A673 (cell line): ENCODE measurements at regions not wholly inside any gene's neighbourhood (a gene's known extent, or its start where the extent isn't known, plus 50 kb on each side); places are given as distances from the start of the nearest gene placed in this dataset.
A peak's percentile ranks its signal among the peaks of the same experiment; 100 is the strongest.

Experiments used
- BruUV-seq: library from RNA; stranded (reverse); fragments of 400-500 nt; replicated peaks from 2 replicates; lab custom pipeline; 2021; lab: Mats Ljungman, UMichigan
- CTCF ChIA-PET: fragments of 300-600 bp; sonication (Branson Sonifier 250); formaldehyde crosslinking; loops from one replicate; lab custom pipeline; 2022; ENCODE audit warnings: antibody characterized with exemption; lab: Charles Lee
- POLR2A ChIA-PET: fragments of 300-600 bp; sonication (Branson Sonifier 250); formaldehyde crosslinking; loops from one replicate; lab custom pipeline; 2022; ENCODE audit warnings: antibody characterized with exemption; ENCODE audit not compliant: low non-redundant PET; lab: Charles Lee
- DNase-seq: peaks from one replicate; pipeline ENCODE4 v3.0.0-alpha.2; 2015; ENCODE audit warnings: low spot score
- H3K27ac ChIP-seq: fragments of 200-600 bp; sonication (generic); 2 replicates; pipeline ENCODE4 v1.5.1; 2016; ENCODE audit warnings: mixed run types, low read depth, mild to moderate bottlenecking, mixed read lengths, antibody characterized with exemption, low read length; ENCODE audit not compliant: poor library complexity, severe bottlenecking
- H3K27me3 ChIP-seq: fragments of 200-600 bp; sonication (generic); replicated peaks from 2 replicates; pipeline ENCODE4 v1.6.1; 2017; ENCODE audit warnings: mixed run types, low read depth, mild to moderate bottlenecking, mixed read lengths, antibody characterized with exemption, low read length; ENCODE audit not compliant: insufficient read depth, poor library complexity
- H3K36me3 ChIP-seq: fragments of 200-600 bp; sonication (generic); 2 replicates; pipeline ENCODE4 v1.6.1; 2016; ENCODE audit warnings: mixed run types, mild to moderate bottlenecking, mixed read lengths, antibody characterized with exemption, low read length; ENCODE audit not compliant: insufficient read depth, poor library complexity, severe bottlenecking
- H3K4me1 ChIP-seq: fragments of 200-600 bp; sonication (generic); 2 replicates; pipeline ENCODE4 v1.6.1; 2017; ENCODE audit warnings: mixed run types, mild to moderate bottlenecking, mixed read lengths, antibody characterized with exemption, low read length; ENCODE audit not compliant: insufficient read depth, poor library complexity, severe bottlenecking
- H3K4me3 ChIP-seq: fragments of 200-600 bp; sonication (generic); 2 replicates; pipeline ENCODE4 v1.5.1; 2016; ENCODE audit warnings: low read depth, mixed run types, mild to moderate bottlenecking, mixed read lengths, low read length; ENCODE audit not compliant: poor library complexity, severe bottlenecking
- H3K9me3 ChIP-seq: fragments of 200-600 bp; sonication (generic); 2 replicates; pipeline ENCODE4 v1.6.1; 2016; ENCODE audit warnings: mixed run types, low read depth, mild to moderate bottlenecking, mixed read lengths, antibody characterized with exemption, low read length; ENCODE audit not compliant: poor library complexity, severe bottlenecking
- EZH2 ChIP-seq: fragments of 200-600 bp; sonication (generic); IDR thresholded peaks from 2 replicates; pipeline ENCODE4 v1.6.1; 2017; ENCODE audit warnings: borderline replicate concordance, low read depth, mild to moderate bottlenecking, mixed read lengths, antibody characterized with exemption, low read length; ENCODE audit not compliant: poor library complexity, severe bottlenecking
- intact Hi-C: fragments of 100-400 bp; cut with micrococcal nuclease; formaldehyde crosslinking; loops from one replicate; pipeline ENCODE4 v1.10.0; 2022; ENCODE audit not compliant: unreplicated experiment
- TF ChIP-seq, protein P1 (sequence below): fragments of 300-800, 200-600 bp; sonication (generic); conservative IDR thresholded peaks from 2 replicates; pipeline ENCODE4 v1.5.1; 2017; ENCODE audit warnings: low read depth, mild to moderate bottlenecking, antibody characterized with exemption, low read length, moderate library complexity, mixed read lengths

DNA sequence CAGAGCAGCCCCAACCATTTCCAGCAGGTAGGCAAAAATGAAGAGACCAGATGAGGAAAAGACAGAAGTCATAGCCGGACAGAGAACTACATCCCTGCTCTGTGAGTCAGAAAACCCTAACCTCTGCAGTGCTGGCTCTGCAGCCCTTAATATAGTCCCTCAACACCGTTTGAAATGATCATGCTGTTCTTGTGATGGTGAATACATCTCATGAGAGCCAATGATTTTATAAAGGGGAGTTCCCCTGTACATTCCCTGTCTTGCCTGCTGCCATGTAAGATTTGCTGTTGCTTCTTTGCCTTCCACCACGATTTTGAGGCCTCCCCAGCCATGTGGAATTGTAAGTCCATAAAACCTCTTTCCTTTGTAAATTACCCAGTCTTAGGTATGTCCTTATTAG is 216.8 kb upstream of the RFX3 start:
- H3K4me1 ChIP-seq = peaks cover 8% of the 10 kb centered on the region
- TF ChIP-seq EZH2 = no peak
- TF ChIP-seq, protein P1, sequence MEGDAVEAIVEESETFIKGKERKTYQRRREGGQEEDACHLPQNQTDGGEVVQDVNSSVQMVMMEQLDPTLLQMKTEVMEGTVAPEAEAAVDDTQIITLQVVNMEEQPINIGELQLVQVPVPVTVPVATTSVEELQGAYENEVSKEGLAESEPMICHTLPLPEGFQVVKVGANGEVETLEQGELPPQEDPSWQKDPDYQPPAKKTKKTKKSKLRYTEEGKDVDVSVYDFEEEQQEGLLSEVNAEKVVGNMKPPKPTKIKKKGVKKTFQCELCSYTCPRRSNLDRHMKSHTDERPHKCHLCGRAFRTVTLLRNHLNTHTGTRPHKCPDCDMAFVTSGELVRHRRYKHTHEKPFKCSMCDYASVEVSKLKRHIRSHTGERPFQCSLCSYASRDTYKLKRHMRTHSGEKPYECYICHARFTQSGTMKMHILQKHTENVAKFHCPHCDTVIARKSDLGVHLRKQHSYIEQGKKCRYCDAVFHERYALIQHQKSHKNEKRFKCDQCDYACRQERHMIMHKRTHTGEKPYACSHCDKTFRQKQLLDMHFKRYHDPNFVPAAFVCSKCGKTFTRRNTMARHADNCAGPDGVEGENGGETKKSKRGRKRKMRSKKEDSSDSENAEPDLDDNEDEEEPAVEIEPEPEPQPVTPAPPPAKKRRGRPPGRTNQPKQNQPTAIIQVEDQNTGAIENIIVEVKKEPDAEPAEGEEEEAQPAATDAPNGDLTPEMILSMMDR = no peak
- no peaks in the 10 kb centered on the region for H3K9me3 ChIP-seq
- ChIA-PET POLR2A (no interaction called here), CTCF (no interaction called here)
- intact Hi-C loops = no loop called here
- H3K4me3 ChIP-seq = no peak overlapping the region
- H3K27me3 ChIP-seq = no peaks in the 10 kb centered on the region
- DNase-seq = no peak
- no peak overlapping the region for H3K27ac ChIP-seq
- no TSS peak for BruUV-seq
- no peaks in the 10 kb centered on the region for H3K36me3 ChIP-seq

DNA sequence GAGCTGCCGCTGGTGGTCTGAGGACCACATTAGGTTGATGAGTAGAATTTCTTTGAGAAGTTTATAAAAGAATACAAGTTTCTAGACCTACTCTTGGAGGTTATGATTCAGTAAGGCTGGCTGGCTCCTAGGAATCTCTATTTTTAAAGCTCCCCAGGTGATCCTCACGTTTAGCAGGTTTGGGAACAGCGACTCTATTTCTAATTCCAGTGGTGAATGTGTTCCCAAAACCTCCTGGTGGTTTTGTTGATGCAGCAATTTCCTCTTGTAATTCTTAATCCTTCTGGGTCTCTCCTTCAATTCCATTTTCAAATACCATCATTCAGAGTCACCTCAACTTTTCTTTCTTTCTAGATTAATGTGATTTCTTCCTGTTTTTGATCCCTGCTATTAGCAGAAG is 215.9 kb upstream of the RFX3 start:
- DNase-seq = no peak
- POLR2A ChIA-PET = no interaction called here
- H3K27me3 ChIP-seq = no peaks in the 10 kb centered on the region
- no peaks in the 10 kb centered on the region for H3K36me3 ChIP-seq
- intact Hi-C loops = no loop called here
- H3K4me3 ChIP-seq = no peak overlapping the region
- BruUV-seq = no TSS peak
- no peaks in the 10 kb centered on the region for H3K9me3 ChIP-seq
- H3K27ac ChIP-seq = no peak overlapping the region
- TF ChIP-seq, protein P1 = no peak
- no peak for TF ChIP-seq EZH2
- peaks cover 7% of the 10 kb centered on the region for H3K4me1 ChIP-seq
- CTCF ChIA-PET = no interaction called here

DNA sequence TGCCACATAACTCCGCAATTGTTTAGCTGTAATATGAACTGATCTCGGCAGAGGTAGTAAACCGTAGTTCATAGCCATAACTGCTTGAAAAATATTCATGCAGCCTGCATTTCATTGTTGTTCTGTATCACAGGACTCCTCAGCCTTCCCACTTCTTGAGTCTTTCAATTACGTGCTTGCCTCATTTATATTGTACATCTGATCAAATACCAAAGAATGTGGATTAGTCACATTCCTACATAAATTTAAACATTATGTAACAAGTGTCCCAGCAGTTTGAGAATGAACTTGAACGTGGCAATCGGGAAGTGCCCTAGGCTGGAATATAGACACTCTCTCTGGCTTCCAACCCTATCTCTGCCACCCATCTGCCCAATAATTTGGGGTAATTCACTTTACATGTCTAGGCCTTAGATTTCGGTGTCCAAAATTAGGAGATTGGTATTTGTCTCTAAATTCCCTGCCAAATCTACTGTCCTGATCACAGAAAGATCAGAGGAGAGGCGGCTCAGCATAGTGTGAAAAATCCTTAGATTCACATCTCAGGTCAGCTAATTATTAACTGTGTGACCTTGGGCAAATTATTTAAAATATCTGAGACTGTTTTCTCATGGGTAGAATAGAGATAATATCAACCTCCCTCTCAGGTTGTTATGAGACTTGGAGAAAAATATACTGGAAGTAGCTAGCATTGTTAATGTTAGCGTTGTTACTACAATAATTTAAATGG is 215.1 kb upstream of the RFX3 start:
- POLR2A ChIA-PET = no interaction called here
- CTCF ChIA-PET = no interaction called here
- H3K4me3 ChIP-seq = no peak overlapping the region
- H3K36me3 ChIP-seq = no peaks in the 10 kb centered on the region
- no peaks in the 10 kb centered on the region for H3K9me3 ChIP-seq
- no peaks in the 10 kb centered on the region for H3K27me3 ChIP-seq
- intact Hi-C loops = no loop called here
- DNase-seq = peak; percentile 64
- peaks cover 4% of the 10 kb centered on the region for H3K4me1 ChIP-seq
- BruUV-seq = no TSS peak
- TF ChIP-seq EZH2 = no peak
- TF ChIP-seq, protein P1 = no peak
- no peak overlapping the region for H3K27ac ChIP-seq
